ENCODE measurements at regions not wholly inside any gene's neighbourhood (a gene's known extent, or its start where the extent isn't known, plus 50 kb on each side); places are given as distances from the start of the nearest gene placed in this dataset.

DNA sequence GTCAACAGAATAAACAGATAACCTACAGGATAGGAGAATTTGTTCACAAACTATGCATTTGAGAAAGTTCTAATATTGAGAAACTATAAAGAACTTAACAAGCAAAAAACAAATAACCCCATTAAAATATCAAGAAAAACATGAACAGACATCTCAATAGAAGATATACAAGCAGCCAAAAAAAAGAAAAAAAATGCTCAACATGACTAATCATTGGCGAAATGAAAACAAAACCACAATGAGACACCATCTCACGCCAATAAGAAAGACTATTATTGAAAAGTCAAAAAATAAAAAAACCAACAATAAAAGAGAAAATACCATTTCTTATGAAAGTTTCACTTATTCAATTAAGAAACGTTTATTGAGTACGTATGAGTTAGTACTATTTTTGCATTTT, 800.5 kb downstream of the CBLN2 start:
- H3K4me2 ChIP-seq: no peak overlapping the region
- no peak for TF ChIP-seq HEYL (CRISPR knock-in tag; IDR thresholded peaks at IDR 0.05)
- no peak for TF ChIP-seq CHD2 (IDR thresholded peaks at IDR 0.05; ENCODE audit: low read length, partially characterized antibody)
- no peak for TF ChIP-seq ZSCAN20 (CRISPR knock-in tag; IDR thresholded peaks at IDR 0.05)
- TF ChIP-seq PBX3 (IDR thresholded peaks at IDR 0.05): no peak
- TF ChIP-seq RNF2 (IDR thresholded peaks at IDR 0.05; ENCODE audit: borderline replicate concordance, low read depth): no peak
- TF ChIP-seq POLR2A (IDR thresholded peaks at IDR 0.05; ENCODE audit: low read length): no peak
- no peak for TF ChIP-seq BHLHE40 (IDR thresholded peaks at IDR 0.05; ENCODE audit: low read depth, low read length)
- no peak for TF ChIP-seq MAFK (IDR thresholded peaks at IDR 0.05; ENCODE audit: partially characterized antibody)
- TF ChIP-seq JUN (IDR thresholded peaks at IDR 0.05): no peak
- no peak for TF ChIP-seq GATA3 (IDR thresholded peaks at IDR 0.05; ENCODE audit: borderline replicate concordance)
- no peak for TF ChIP-seq PHF8 (IDR thresholded peaks at IDR 0.05; ENCODE audit: borderline replicate concordance, low read depth)
- no peak for TF ChIP-seq EHF (CRISPR knock-in tag; IDR thresholded peaks at IDR 0.05)
- no peak for TF ChIP-seq FOSL2 (IDR thresholded peaks at IDR 0.05)
- TF ChIP-seq FOSL2 (CRISPR knock-in tag; IDR thresholded peaks at IDR 0.05): no peak
- TF ChIP-seq POLR2AphosphoS2 (conservative IDR thresholded peaks at IDR 0.05; ENCODE audit: low read length): no peak
- no peak for TF ChIP-seq HES2 (IDR thresholded peaks at IDR 0.05)
- TF ChIP-seq CBX2 (IDR thresholded peaks at IDR 0.05; ENCODE audit: borderline replicate concordance, low read depth): no peak
- TF ChIP-seq, protein P1, sequence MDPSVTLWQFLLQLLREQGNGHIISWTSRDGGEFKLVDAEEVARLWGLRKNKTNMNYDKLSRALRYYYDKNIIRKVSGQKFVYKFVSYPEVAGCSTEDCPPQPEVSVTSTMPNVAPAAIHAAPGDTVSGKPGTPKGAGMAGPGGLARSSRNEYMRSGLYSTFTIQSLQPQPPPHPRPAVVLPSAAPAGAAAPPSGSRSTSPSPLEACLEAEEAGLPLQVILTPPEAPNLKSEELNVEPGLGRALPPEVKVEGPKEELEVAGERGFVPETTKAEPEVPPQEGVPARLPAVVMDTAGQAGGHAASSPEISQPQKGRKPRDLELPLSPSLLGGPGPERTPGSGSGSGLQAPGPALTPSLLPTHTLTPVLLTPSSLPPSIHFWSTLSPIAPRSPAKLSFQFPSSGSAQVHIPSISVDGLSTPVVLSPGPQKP (IDR thresholded peaks at IDR 0.05; ENCODE audit: low read depth, low read length): no peak
- no peak for TF ChIP-seq EP300 (IDR thresholded peaks at IDR 0.05)
- TF ChIP-seq EHMT2 (IDR thresholded peaks at IDR 0.05; ENCODE audit: low read depth): no peak
- TF ChIP-seq CEBPB (IDR thresholded peaks at IDR 0.05): no peak
- ATAC-seq (no peak), DNase-seq (ENCODE audit: low read depth in 1 of 2, low spot score in 1 of 2) (no peak), FAIRE-seq (no peak)
- no peak overlapping the region for H3K27ac ChIP-seq
- H3K4me1 ChIP-seq: no peaks in the 10 kb centered on the region
- ChIA-PET CTCF (no interaction called here), POLR2A (no interaction called here)
- no peak overlapping the region for H3K4me3 ChIP-seq
- WGBS (ENCODE audit: missing lambda C conversion rate): 18% methylated on average over 4 of the region's 4 CpGs
- H3K9me3 ChIP-seq: no peaks in the 10 kb centered on the region

DNA sequence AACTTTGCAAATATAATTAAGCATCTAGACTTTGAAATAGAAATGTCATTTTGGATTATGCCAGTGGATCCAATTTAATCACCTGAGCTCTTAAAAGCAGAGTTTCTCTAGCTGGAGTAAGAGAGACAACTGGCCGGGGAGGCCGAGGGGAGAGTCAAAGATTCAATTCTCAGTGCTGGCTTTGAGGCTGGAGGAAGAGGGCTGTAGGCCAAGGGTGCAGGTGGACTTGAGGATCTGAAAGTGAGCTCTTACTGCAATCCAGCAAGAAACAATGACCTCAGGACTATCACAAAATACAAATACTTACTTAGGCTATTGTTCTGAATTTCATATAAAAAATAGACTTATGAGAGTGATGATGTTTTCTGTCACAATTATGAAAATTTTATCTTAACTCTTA, 814.5 kb downstream of the CBLN2 start:
- ATAC-seq (no peak), DNase-seq (ENCODE audit: low read depth in 1 of 2, low spot score in 1 of 2) (no peak), FAIRE-seq (no peak)
- Histone ChIP-seq H3K4me3 (no peak overlapping the region), H3K9me3 (no peaks in the 10 kb centered on the region), H3K4me1 (no peaks in the 10 kb centered on the region), H3K4me2 (no peak overlapping the region), H3K27ac (no peak overlapping the region)
- 20% methylated on average over 2 of the region's 2 CpGs for WGBS (ENCODE audit: missing lambda C conversion rate)
- TF ChIP-seq BCL3 (IDR thresholded peaks at IDR 0.05) (no peak), EHF (CRISPR knock-in tag; IDR thresholded peaks at IDR 0.05) (no peak)
- ChIA-PET POLR2A (no interaction called here), CTCF (no interaction called here)

DNA sequence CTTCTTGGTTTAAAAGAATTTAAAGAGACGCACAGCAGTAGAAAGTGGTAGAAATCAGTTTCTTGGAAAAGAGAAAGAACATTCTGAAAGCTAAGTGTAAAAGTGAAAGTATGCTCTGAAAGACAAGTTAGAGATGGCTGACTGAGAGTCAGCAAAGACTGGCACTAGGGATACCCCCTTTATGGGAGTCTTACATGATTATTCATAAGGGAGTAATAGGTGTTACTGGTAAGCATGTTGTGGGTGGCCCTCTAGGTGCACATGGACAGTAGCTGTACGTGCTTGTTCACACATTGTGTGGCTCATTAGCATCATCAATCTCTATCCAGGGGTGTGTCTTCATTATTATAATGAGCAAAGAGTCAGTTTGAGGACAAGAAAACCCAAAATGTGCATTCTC, 816.2 kb downstream of the CBLN2 start:
- Histone ChIP-seq H3K4me3 (no peak overlapping the region), H3K4me2 (no peak overlapping the region), H3K9me3 (no peaks in the 10 kb centered on the region), H3K27ac (no peak overlapping the region), H3K4me1 (no peaks in the 10 kb centered on the region)
- DNase-seq (ENCODE audit: low read depth in 1 of 2, low spot score in 1 of 2): no peak
- no peak for ATAC-seq
- ChIA-PET CTCF (no interaction called here), POLR2A (no interaction called here)
- FAIRE-seq: no peak
- 10% methylated on average over 2 of the region's 2 CpGs for WGBS (ENCODE audit: missing lambda C conversion rate)
- TF ChIP-seq SREBF2 (IDR thresholded peaks at IDR 0.05): no peak
- TF ChIP-seq CHD4 (IDR thresholded peaks at IDR 0.05; ENCODE audit: borderline replicate concordance): no peak
- no peak for TF ChIP-seq RCOR1 (IDR thresholded peaks at IDR 0.05; ENCODE audit: low read depth, low read length)
- no peak for TF ChIP-seq CBX2 (IDR thresholded peaks at IDR 0.05; ENCODE audit: borderline replicate concordance, low read depth)
- no peak for TF ChIP-seq RNF2 (IDR thresholded peaks at IDR 0.05; ENCODE audit: borderline replicate concordance, low read depth)
- TF ChIP-seq EHF (CRISPR knock-in tag; IDR thresholded peaks at IDR 0.05): no peak
- no peak for TF ChIP-seq ZSCAN20 (CRISPR knock-in tag; IDR thresholded peaks at IDR 0.05)
- TF ChIP-seq JUN (IDR thresholded peaks at IDR 0.05): no peak
- TF ChIP-seq CBX8 (IDR thresholded peaks at IDR 0.05): no peak
- no peak for TF ChIP-seq ZC3H11A (IDR thresholded peaks at IDR 0.05)
- no peak for TF ChIP-seq ZFP36 (IDR thresholded peaks at IDR 0.05; ENCODE audit: borderline replicate concordance, partially characterized antibody)
- no peak for TF ChIP-seq USF2 (IDR thresholded peaks at IDR 0.05)
- no peak for TF ChIP-seq RARB (CRISPR knock-in tag; IDR thresholded peaks at IDR 0.05)
- no peak for TF ChIP-seq POLR2A (IDR thresholded peaks at IDR 0.05; ENCODE audit: low read length)
- no peak for TF ChIP-seq FOSL2 (IDR thresholded peaks at IDR 0.05)
- TF ChIP-seq FOSL2 (CRISPR knock-in tag; IDR thresholded peaks at IDR 0.05): no peak
- no peak for TF ChIP-seq CTCF (IDR thresholded peaks at IDR 0.05)
